NCI-H2029 treated with DMSO at 0.1 percent for 48 hours (cell line): ENCODE measurements at regions not wholly inside any gene's neighbourhood (a gene's known extent, or its start where the extent isn't known, plus 50 kb on each side); places are given as distances from the start of the nearest gene placed in this dataset.
"Not testable (repeated sequence)": the region's sequence is repeated elsewhere in the genome, so short reads cannot be mapped to it uniquely, and the experiment has no call there.

Experiments
- DNase-seq: peaks from one replicate; lab custom pipeline; 2025; lab: John Stamatoyannopoulos, UW

DNA sequence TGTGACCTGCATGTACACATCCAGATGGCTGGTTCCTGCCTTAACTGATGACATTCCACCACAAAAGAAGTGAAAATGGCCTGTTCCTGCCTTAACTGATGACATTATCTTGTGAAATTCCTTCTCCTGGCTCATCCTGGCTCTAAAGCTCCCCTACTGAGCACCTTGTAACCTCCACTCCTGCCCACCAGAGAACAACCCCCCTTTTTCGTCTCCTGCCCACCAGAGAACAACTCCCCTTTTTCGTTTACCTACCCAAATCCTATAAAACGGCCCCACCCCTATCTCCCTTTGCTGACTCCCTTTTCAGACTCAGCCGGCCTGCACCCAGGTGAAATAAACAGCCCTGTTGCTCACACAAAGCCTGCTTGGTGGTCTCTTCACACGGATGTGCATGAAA lies 212.2 kb downstream of the KITLG start:
- DNase-seq = not testable (repeated sequence)

DNA sequence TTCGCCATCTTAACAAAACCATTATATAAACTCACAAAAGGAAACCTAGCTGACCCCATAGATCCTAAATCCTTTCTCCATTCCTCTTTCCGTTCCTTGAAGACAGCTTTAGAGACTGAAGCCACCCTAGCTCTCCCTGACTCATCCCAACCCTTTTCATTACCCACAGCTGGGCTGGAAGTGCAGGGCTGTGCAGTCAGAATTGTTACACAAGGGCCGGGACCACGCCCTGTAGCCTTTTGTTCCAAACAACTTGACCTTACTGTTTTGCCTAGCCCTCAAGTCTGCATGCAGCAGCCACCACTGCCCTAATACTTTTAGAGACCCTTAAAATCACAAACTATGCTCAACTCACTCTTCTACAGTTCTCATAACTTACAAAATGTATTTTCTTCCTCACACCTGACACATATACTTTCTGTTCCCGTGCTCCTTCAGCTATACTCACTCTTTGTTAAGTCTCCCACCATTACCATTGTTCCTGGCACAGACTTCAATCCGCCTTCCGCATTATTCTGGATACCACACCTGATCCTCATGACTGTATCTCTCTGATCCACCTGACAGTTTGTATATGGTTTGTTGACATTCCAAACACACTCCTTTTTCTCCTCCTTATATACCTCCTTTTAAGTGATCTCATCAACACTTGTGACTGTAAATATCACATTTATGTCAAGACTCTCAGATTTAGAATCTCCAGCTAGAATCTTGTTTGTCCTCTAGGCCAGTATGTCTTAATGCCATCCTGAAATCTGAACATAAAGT lies 208.7 kb downstream of the KITLG start:
- DNase-seq = no peak

DNA sequence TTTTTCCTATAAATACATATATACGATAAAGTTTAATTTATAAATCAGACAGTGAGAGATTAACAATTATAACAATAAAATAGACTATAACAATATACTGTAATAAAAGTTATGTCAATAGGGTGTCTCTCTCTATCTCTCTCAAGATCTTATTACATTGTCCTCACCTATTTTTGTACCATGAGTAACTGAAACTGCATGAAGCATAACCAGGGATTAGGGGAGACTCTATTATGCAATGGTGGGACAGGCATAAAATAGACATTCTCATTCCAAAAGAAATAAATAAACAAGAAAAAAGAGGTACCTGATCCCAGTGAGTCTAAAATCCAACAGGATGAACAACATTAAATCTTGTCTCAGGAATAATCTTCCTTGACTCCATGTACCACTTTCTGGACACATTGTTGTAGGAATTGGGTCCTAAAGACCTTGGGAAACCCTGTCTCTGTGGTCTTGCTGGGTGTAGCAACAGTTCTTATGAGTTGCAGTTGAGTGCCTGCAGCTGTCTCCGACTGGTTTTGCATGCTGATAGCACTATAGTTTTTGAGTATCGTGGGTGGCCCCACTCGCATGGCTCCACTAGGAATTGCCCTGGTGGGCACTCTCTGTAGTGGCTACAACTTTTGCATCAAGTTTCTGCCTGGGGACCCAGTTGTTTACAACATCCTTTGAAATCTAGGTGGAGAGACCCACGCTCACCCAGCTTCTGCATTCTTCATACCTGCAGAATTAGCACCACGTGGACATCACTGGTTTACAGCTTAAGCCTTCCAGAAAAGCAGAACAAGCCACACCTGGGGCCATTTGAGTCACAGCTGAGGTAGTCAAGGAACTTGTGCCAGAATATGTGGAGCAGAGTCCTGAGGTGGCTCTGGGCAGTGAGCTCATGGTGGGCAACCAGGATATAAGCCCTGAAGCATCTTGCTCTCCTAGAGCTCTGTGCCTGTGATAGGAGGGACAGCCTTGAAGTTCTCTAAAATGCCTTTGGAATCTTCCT lies 204.7 kb downstream of the KITLG start:
- no peak for DNase-seq

DNA sequence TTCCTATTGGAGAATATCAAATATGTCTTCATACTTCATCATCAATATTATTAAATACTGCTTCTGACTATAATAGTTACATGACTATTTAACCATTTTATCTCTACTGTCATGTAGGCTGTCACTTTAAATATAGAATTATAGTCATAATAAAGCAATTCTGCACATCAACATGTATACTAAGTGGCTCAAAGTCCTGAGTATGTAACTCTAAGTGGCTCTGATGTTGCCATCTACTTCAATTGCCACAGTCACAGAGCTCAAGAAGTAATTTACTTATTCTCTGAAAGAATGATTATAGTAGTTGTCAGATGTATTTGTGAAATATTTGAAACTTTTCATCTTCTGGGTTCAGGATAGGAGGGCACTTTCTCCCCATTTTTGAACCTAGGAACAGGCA lies 202.3 kb downstream of the KITLG start:
- DNase-seq = no peak

DNA sequence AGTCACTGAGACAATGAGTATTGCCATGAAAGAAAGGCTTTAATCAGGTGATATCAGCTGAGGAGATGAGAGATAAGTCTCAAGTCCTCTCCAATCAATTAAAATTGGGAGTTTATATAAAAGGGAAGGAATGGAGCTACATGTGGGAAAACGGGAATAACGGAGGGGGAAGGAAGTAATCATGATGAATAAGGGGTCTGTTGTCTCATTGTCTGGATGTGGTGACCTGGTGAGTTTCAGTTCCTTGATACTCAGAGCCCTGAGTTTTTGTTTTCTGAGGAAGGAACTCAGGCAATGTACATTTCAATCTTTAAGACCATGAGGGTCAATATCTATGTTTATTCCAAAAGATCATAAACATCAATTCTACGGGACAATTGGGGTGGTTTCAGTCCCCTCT lies 198.8 kb downstream of the KITLG start:
- no peak for DNase-seq

DNA sequence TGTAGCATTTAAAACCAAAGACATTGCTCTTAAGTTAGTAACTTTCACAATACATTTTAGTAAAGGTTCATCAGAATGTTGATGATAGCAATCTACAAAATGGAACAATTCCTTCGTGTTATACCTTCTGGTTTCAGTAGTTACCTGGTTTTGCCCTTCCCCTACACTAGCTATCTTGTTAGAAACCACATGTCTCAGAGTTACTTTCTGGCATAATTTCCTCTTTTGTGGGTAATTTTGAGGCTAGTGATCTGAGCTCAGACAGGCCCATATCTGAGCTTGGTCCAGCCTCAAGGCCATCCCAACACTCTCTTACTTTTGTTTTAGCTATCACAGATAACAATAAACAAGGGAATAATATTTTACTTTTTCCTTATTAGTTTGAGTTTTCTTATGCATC lies 196.9 kb downstream of the KITLG start:
- no peak for DNase-seq

DNA sequence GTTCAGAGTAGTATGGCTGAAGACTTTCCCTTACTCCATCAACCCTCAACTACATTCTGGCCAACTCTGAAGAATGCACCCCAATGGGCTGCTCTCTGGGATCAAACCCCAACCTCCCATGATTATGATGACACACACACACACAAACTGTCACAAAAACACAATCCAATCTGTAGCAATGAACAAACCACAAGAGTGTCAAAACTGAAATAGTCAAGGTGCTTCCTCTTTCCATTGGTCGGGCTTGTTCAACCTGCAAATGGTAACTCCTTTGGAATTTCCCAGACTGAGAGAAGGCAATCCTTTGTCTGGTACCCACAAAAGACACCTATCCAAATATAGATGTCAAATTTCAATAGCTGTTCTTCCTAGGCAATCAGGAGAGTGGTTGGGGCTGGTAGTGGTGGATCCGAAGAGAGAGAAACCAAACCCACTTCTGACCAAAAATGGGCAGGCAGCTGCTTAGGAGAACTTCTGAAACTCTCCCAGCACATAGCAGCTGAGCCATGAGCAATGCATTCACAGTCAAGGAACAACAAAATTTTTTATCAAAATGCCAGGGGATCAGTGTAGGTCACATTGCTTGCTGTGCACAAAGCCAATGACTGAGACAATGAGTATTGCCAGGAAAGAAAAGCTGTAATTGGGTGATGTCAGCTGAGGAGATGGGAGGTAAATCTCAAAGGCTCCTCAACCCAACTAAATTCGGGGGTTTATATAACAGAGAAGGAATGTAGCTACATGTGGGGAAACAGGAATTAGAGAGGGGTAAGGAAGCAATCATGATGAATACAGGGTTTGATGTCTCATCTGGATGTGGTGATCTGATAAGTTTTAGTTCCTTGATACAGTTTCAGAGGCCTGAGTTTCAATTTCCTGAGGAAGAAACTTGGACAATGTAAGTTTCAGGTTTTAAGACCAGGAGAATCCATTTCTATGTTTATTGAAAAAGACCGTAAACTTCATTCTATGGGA lies 191.4 kb downstream of the KITLG start:
- DNase-seq = no peak

DNA sequence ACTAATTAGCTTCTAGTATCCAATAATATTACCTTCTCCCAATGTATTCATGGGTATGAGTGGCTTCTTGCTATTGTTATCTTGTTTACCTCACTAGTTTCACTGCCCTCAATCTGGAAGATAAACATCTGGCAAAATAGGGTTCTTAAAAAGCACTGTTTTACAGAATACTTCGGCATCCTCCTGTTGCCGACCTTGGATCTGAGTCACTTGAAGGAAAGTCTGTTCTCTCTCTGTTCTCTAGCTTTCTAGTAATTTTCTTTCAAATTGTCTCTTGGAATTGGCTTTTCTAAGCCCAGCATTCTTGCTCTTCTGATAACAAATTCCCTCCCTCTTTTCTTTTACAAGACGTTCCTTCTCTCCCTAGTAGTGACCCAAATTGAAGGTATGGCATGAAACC lies 189.5 kb downstream of the KITLG start:
- DNase-seq = no peak

DNA sequence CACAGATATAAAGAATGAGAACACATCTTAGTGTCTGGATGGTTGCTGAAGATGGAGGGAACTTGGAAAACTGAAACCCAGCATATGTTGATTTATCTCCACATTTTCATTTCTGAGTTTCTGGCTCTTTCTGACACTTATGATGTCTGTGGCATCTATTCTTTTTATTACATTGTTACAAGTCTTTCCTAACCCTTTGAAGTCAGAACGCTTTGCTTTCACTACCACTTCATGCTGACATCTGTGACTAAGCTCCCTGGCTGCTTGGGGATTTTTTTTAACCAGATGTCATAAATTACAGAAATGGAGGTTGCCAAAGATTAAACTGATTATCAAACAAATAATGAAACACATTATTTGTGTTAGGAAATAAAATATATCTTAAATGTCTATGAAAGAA lies 188.7 kb downstream of the KITLG start:
- DNase-seq = no peak

DNA sequence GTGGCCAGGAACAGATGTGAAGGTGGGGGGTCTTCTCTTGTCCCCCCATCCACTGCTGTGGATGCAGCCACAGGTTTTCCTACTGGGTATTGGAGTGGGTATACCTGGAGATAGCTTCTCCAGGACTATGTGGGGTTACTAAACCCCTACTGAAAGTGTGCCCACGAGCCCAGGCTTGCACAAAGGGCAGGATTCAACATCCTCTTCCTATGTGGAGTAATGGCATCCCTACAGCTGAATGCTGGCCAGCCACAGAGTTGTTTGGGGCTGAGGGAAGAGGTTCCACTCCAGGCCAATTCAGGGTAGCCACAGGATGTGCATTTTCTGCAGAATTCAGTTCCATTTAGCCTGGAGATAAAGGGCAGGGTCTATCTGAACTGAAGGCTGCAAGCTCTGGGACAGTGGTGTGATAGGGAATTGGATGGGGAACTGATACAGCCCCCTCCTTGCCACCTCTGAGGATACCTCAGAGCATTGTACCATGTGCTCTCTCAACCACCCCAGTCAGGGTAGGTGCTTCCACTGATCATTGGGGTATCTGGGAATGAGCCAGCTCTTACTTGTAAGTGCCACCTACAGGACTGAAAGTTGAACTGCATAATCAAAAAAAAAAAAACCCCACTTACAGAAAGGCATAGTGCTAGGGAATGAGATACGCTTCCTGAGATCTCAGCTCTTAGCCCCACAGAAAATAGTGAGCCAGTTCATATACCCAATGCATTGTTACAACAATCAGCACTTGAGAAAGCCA lies 187.1 kb downstream of the KITLG start:
- DNase-seq = no peak

DNA sequence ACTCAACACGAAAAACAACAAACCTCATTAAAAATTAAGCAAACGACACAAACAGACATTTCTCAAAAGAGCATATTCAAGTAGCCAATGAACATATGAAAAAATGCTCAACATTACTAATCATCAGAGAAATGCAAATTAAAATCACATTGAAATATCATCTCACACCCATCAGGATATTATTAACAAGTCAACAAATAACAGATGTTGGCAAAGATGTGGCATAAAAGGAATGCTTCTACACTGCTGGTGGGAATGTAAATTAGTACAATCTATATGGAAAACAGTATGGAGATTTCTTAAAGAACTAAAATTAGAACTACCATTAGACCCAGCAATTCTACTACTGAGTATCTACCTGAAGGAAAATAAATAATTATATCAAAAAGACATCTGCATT lies 182.2 kb downstream of the KITLG start:
- DNase-seq = no peak

DNA sequence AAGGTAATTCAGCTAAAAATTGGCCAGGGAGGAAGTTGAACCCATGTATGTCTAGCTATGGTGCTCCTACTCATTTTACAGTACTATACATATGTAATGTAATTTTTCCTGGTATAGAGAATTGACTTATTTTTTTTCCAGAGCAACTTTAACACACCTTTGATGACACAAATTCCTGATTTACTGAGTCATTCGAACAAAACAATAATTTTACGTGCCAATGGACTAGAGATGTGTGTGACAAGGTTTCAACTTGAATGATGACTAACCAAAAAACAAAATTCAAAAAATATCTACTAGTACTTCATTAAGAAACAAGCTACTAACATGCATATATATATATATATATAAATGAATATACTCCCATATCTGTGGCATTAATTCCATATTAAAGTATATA lies 180.5 kb downstream of the KITLG start:
- no peak for DNase-seq

DNA sequence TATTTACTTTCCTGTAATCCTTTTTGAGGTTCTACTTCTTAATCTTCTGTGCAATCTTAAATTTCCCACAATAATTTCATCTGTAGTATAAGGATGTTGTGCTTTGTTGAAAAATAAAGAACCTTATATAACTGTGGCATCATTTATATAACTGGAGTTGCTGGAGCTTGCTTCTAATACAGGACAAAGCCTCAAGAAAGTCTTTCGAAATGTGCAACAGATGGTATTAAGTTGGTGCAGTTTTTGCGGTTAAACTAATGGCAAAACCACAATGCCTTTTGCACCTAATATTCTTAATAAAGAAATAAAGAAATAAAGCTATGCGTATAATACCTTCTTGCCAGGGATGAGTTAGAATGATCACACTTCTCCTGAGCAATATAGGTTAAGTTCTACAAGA lies 180.0 kb downstream of the KITLG start:
- no peak for DNase-seq

DNA sequence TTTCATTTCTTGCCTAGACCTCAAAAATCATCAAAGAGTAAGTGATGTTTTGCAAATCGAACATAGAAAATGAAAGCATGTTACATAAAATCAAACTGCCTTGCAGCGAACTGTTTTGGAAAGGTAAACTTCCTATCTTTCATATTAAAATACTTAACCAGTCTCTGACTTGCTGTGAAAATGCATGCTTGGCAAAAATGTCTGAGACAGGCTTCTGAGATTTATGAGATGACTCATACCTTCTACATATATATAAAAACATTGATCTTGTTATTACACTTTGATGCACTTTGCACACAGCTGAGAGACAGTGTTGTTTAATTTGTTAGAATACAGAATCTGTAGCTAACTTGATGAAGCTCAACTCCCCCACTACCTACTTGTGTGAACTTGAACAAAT lies 179.1 kb downstream of the KITLG start:
- no peak for DNase-seq

DNA sequence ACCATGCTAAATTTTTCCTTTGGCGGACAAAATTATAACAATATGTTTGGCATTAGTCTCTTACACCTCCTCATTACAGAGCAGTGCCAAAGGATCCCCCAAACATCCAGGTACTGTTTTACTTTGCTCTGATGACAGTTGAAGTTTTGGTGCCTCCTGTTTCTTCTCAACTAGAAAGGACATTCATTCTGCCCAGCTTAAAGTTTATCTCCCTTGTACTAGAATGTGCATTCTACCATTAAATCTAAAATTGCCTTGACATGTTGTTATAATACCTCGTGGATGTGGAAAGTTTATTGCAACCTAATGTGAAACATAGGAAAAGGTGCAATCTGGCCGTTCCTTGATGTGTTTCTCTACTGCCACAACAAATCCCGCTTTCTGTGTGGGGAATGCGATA lies 173.4 kb downstream of the KITLG start:
- no peak for DNase-seq

DNA sequence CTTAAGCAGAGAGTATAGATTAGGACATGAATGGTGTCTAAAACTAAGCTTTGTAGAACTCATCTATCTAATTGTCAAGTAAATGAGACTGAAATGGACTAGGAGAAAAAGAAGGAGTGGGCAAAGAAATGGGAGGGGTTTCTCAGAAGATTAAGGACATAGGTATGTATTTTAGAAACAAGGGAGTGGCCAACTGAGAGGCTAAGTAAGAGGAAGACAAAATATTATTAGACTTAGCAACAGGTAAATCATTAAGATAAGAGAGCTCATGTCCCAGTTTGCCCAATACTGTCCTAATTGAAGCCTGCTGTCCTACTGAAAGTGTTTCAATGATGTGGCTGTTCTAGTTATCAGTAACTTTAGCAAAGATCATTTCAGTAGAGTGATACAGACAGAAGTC lies 171.4 kb downstream of the KITLG start:
- no peak for DNase-seq

DNA sequence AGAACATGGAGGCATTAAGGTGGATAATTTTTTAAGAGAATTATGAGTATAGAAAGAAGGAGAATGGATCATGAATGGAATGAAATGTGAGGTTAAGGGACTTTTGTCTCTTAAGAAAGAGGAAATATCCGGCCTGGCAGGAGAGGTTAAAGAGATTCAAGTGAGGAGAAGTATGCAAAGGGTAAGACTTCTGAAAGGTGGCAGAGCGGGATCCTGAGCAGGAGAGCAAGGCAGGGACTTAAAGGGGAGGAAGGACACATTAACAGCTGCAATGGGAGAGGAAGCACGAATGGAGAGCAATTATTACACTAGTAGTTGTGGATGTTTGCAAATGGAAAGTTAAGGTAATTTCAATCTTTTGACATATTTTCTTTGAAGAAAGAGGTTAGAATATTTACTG lies 171.0 kb downstream of the KITLG start:
- no peak for DNase-seq

DNA sequence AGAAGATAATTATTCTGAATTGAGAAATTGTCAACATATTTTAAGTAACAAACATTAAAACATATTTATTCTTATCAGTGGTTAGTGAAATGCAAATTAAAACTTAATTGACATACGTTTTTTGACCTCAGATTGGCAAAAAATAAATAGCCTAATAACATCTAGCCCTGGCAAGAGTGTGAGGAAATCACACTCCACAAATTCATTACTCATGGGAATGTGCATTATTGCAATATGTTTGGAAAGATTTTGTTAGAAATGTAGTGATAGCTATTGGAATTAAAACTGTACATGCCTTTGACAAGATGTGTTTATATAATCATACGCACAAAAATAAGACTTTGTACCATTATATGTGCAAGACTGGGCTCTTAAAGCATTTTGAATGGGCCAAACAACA lies 168.6 kb downstream of the KITLG start:
- DNase-seq = no peak

DNA sequence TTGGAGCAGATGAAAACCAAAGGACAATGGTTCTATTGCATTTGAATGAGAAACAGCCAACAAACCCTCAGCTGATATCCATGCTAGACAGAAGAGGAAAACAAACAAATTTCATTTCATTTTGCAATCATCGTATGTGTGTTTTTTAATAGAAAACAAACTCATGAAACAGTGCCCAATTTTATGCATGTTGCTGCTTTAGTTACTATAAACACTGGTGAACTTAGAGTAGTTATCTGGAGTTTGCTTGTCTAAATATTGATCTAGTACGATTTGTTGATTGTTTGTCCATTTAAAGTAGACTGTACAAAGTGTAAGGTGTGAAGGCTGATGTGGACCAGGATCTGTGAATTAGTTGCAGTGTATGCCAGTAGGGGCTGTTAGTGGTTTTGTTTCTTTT lies 166.6 kb downstream of the KITLG start:
- no peak for DNase-seq

DNA sequence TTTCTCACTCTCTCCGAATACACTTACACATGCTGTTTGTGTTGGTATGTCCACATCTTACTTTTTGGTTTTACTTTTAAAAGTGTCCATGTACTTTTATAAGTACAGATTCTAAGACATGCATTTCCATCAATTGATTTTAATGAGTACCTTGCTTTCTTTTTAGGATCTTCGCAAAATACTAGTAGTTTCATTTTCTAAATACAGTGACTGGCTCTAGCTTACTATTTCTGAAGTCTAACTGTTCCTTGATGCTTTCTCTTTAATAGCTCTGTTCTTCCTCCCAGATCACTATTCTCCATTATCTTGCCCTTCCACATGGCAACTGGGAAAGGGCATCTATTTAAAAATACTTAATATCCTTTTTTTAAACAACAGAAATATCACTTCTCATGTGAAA lies 164.1 kb downstream of the KITLG start:
- DNase-seq = no peak

DNA sequence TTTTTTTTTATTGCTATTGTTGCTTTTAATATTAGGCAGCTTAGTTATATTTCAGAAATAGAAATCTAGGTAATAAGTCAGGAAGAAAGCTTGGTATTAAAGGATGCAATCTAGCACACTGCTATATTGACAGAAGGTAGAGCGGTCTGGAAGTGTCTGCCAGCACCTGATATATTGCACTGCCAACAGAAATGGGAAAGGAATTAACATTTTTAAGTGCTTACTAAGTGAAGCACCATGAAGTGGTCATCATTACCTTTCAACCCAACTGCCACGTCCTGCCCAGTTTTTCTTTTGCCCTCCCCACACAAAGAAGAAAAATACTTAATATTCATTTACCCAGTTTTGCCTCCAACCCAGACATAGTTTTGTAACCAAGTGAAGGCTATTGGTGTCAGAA lies 163.5 kb downstream of the KITLG start:
- peak; percentile 82 for DNase-seq
